HG03354 (cell line): ENCODE measurements at regions not wholly inside any gene's neighbourhood (a gene's known extent, or its start where the extent isn't known, plus 50 kb on each side); places are given as distances from the start of the nearest gene placed in this dataset.
"Not testable (repeated sequence)": the region's sequence is repeated elsewhere in the genome, so short reads cannot be mapped to it uniquely, and the experiment has no call there.

Experiments
- ATAC-seq: cut with Tn5 transposase; IDR thresholded peaks from one replicate; pipeline ENCODE4 v1.9.1; 2021; ENCODE audit warnings: mild to moderate bottlenecking; ENCODE audit not compliant: unreplicated experiment, poor library complexity, severe bottlenecking

GRCh38 chr5:60055168-60055567, 161.6 kb upstream of the PDE4D start:
- no peak for ATAC-seq

GRCh38 chr5:60041996-60042664, 148.6 kb upstream of the PDE4D start:
- ATAC-seq: not testable (repeated sequence)

DNA sequence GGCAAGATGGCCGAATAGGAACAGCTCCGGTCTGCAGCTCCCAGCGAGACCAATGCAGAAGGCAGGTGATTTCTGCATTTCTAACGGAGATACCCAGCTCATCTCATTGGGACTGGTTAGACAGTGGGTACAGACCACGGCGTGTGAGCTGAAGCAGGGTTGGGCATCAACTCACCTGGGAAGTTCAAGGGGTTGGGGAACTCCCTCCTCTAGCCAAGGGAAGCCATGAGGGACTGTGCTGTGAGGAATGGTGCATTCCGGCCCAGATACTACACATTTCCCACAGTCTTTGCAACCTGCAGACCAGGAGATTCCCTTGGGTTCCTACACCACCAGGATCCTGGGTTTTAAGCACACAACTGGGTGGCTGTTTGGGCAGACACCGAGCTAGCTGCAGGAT, 148.0 kb upstream of the PDE4D start:
- ATAC-seq: not testable (repeated sequence)

- ATAC-seq: no peak
These were observed 142.8 kb upstream of the PDE4D start for GRCh38 chr5:60036192-60036938.

- ATAC-seq: no peak
These were observed 132.6 kb upstream of the PDE4D start for GRCh38 chr5:60026161-60026560.

DNA sequence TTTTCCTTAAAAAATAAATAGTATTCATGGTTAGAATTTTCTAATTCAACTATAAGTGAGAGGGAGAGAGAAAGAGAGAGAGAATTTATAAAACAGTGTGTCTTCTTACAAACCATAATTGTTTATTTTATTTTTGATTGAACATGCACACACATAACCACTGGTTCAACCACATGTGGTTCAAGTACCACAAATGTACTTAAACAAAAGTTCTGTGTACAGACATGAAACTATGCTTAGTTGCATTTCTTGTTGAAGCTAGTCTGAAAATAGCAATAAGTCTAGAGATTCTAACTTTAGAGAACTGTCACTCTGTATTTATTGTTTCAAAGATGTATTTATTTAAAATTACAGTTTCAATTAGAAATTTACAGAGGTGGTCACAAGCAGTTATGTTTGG, 130.6 kb upstream of the PDE4D start:
- no peak for ATAC-seq

GRCh38 chr5:60023255-60023654, 129.7 kb upstream of the PDE4D start:
- no peak for ATAC-seq

DNA sequence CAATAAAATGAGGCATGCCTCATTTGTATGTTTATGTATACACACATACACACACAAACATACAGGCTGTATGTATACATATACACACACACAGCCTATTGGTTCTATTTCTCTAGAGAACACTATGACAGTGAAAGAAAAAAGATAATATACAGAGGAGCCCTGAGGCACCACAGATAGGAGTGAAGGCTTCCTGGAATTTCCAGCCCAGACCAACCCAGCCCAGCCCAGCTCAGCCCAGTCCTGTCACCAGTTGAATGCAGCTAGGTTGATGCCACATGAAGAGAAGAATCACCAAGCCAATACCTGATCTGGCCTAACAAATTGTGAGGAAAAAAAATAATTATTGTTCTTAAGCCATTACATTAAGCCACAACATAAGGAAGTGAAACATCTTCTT, 126.9 kb upstream of the PDE4D start:
- ATAC-seq: no peak

GRCh38 chr5:60018960-60019359, 125.4 kb upstream of the PDE4D start:
- not testable (repeated sequence) for ATAC-seq

DNA sequence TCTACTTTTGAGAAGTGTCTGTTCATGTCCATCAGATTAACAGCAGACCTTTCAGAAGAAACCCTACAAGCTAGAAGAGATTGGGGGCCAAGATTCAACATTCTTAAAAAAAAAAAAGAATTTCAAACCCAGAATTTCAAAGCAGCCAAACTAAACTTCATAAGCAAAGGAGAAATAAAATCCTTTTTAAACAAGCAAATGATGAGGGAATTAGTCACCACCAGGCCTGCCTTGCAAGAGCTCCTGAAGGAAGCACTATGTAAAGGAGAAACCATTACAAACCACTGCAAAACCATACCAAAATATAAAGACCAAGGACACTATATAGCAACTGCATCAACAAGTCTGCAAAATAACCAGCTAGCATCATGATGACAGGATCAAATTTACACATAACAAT, 124.6 kb upstream of the PDE4D start:
- no peak for ATAC-seq

DNA sequence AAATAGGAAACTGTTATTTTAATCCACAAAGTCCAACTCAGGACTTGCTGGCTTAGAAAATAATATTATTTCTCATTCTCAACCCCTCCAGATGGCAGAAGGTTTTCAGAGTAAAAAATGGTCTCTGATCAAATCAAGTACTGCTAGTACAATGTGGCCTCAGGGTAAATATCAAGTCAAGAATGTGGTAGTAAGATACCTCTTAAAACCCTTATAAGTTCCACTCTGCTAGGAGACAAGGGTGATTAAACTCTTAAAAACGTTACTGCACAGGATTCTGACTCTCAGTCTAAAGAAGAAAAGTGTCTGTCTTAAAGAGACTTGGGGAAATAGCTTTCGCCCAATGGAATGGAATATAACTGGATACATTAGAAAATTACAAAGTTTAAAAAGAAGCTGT, 120.8 kb upstream of the PDE4D start:
- no peak for ATAC-seq

- no peak for ATAC-seq
These were observed 117.3 kb upstream of the PDE4D start for GRCh38 chr5:60010853-60011252.

- ATAC-seq: peak; percentile 72
These were observed 116.8 kb upstream of the PDE4D start for GRCh38 chr5:60010328-60010727.

DNA sequence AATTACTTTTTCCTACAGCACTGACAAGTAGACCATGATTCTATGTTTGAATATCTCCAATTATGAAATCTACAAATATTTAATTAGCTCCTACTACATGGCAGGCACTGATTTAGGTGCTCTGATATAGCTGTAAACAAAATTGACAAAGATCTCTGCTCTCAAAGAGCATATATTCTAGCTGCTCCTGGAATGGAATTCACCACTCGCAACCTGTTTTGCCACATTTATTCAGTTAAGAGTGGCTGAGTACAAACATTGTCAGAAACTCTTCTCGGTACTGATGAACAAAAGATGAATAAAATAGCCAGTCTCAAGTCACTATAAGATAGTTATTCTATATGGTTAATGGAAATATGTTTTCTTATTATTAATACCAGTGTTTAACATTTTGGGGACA, 114.2 kb upstream of the PDE4D start:
- no peak for ATAC-seq

DNA sequence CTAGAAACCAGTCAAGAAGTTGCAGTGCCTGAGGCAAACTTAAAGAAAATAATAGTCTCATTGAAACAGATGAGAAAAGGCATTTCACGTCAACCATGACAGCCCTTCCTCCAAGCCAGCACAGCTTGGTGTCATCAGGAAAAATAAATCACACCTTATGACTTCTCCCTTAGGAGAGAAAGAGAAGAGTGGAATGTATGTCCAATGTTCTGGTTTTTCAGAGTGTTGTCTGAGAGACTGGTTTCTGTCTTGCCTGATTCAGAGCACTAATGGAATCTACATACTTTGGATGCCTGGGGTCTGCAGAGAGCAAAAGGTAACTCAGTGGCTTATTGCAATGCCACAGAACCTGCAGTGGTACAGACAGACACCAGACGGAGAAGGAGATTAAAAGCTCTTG, 105.5 kb upstream of the PDE4D start:
- ATAC-seq: no peak

GRCh38 chr5:59992206-59992605, 98.7 kb upstream of the PDE4D start:
- no peak for ATAC-seq

DNA sequence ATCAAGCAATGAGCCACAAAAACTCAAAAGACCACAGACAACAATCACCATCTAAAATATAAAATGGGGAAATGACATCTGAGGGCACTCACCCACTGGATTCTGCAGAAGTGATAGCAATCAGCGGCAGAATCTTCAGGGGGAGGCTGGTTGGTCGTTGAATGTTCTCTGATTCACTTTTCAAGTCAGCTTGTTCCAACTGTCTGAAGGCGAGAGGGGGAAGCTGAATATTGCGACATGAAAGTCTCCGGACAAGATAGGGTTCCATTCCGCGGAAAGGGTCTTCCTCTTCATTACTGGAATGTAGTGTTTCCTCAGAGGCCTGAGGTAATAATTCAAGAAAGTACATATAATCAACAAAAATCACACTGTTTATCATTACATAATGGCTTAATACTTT, 94.9 kb upstream of the PDE4D start:
- ATAC-seq: no peak

DNA sequence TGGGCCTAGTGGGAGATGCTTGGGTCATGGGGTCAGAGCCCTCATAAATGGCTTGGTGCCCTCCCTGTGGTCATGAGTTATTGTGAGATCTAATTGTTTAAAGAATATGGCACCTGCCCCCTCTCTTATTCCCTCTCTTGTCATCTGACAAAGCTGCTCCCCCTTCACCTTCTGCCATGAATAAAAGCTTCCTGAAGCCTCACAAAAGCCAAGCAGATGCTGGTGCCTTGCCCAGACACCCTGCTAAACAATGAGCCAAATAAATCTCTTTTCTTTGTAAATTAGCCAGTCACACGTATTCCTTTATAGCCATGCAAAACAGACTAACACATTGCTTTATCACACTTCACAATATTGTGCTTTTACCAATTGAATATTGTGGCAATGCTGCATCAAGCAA, 82.8 kb upstream of the PDE4D start:
- no peak for ATAC-seq

GRCh38 chr5:59972043-59972442, 78.5 kb upstream of the PDE4D start:
- ATAC-seq: no peak

DNA sequence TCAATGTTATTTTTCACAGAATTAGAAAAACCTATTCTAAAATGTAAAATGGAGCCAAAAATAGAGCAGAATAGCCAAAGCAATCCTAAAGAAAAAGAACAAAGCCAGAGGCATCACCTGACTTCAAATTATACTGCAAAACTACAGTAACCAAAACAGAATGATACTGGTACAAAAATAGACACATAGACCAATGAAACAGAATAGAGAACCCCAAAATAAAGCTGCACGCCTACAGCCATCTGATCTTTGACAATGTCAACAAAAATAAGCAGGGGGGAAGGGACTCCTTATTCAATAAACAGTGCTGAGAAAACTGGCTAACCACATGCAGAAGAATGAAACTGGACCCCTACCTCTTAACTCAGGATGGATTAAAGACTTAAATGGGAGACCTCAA, 65.8 kb upstream of the PDE4D start:
- ATAC-seq: no peak

- ATAC-seq: no peak
These were observed 62.7 kb upstream of the PDE4D start for GRCh38 chr5:59956130-59956783.
